ENCODE measurements at regions not wholly inside any gene's neighbourhood (a gene's known extent, or its start where the extent isn't known, plus 50 kb on each side); places are given as distances from the start of the nearest gene placed in this dataset.

DNA sequence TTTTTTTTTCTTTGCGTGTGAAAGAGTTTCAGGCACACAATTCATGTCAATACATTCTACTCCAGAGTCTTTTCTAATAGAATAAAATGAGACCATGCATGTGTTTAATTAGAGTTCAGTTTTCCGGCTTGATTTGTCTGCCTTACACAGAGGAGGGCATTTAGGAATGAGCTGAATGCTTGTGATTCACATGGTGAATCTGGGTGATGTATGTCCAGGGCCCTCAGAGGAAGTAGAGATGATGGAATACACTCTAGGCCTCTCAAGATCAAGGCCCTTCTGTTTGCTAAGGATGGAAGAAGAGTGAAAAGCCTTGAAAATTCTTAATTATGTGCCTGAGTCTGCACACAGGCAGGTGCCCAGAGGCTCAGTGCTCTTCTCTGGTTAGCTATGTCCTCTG is 71.0 kb upstream of the CYRIA start:
- TF ChIP-seq, protein P1, sequence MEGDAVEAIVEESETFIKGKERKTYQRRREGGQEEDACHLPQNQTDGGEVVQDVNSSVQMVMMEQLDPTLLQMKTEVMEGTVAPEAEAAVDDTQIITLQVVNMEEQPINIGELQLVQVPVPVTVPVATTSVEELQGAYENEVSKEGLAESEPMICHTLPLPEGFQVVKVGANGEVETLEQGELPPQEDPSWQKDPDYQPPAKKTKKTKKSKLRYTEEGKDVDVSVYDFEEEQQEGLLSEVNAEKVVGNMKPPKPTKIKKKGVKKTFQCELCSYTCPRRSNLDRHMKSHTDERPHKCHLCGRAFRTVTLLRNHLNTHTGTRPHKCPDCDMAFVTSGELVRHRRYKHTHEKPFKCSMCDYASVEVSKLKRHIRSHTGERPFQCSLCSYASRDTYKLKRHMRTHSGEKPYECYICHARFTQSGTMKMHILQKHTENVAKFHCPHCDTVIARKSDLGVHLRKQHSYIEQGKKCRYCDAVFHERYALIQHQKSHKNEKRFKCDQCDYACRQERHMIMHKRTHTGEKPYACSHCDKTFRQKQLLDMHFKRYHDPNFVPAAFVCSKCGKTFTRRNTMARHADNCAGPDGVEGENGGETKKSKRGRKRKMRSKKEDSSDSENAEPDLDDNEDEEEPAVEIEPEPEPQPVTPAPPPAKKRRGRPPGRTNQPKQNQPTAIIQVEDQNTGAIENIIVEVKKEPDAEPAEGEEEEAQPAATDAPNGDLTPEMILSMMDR (IDR thresholded peaks at IDR 0.05) = no peak
- TF ChIP-seq POLR2A (IDR thresholded peaks at IDR 0.05) = no peak
